Mesenchymal stem cell (in vitro differentiated cells and primary cell): ENCODE measurements at regions not wholly inside any gene's neighbourhood (a gene's known extent, or its start where the extent isn't known, plus 50 kb on each side); places are given as distances from the start of the nearest gene placed in this dataset.

Experiments
- DNase-seq: peaks from one replicate; pipeline ENCODE4 v3.0.0-alpha.2; 2013
- H2AFZ ChIP-seq: one replicate; pipeline ENCODE4 v1.6.1; 2013; ENCODE audit warnings: low read depth, mild to moderate bottlenecking, control low read depth, inconsistent platforms, low read length, moderate library complexity
- H2AK5ac ChIP-seq: 2 replicates; pipeline ENCODE4 v1.6.1; 2013; ENCODE audit warnings: low read length, moderate library complexity, mild to moderate bottlenecking, inconsistent platforms; ENCODE audit not compliant: severe bottlenecking
- H2BK120ac ChIP-seq: one replicate; pipeline ENCODE4 v1.6.1; 2013; ENCODE audit warnings: low read depth, mild to moderate bottlenecking, inconsistent platforms, low read length, moderate library complexity
- H2BK12ac ChIP-seq, 2 experiments: one replicate each; pipeline ENCODE4 v1.6.1; 2013; ENCODE audit warnings: inconsistent platforms in 2 of 2, low read length in 2 of 2, mild to moderate bottlenecking in 2 of 2, moderate library complexity in 2 of 2, control low read depth in 1 of 2
- H2BK15ac ChIP-seq: one replicate; pipeline ENCODE4 v1.6.1; 2013; ENCODE audit warnings: mild to moderate bottlenecking, low read depth, inconsistent platforms; ENCODE audit not compliant: poor library complexity, severe bottlenecking
- H2BK5ac ChIP-seq: 2 replicates; pipeline ENCODE4 v1.6.1; 2013; ENCODE audit warnings: low read depth, mild to moderate bottlenecking, low read length, control low read depth, inconsistent platforms; ENCODE audit not compliant: poor library complexity, severe bottlenecking
- H3K14ac ChIP-seq, 2 experiments: one replicate each; pipeline ENCODE4 v1.6.1; 2013; ENCODE audit warnings: inconsistent platforms in 2 of 2, low read length in 2 of 2, control low read depth in 1 of 2, mild to moderate bottlenecking in 1 of 2, moderate library complexity in 1 of 2
- H3K18ac ChIP-seq, 2 experiments: one replicate each; pipeline ENCODE4 v1.6.1; 2013; ENCODE audit warnings: inconsistent platforms in 2 of 2, low read length in 2 of 2, control low read depth in 1 of 2, low read depth in 1 of 2, mild to moderate bottlenecking in 1 of 2
- H3K23ac ChIP-seq, 2 experiments: one replicate each; pipeline ENCODE4 v1.6.1; 2013; ENCODE audit warnings: inconsistent platforms in 2 of 2, low read length in 2 of 2, mild to moderate bottlenecking in 2 of 2, moderate library complexity in 2 of 2, control low read depth in 1 of 2
- H3K27ac ChIP-seq: 2 replicates; pipeline ENCODE4 v1.5.1; 2013; ENCODE audit warnings: mild to moderate bottlenecking, moderate library complexity, low read length, control low read depth, inconsistent platforms; ENCODE audit not compliant: poor library complexity, severe bottlenecking
- H3K27me3 ChIP-seq, 2 experiments: 2 replicates each; pipeline versions ENCODE4 v1.6.1 to v1.7.0; 2013; ENCODE audit warnings: low read length in 2 of 2, mild to moderate bottlenecking in 2 of 2, moderate library complexity in 2 of 2, control low read depth in 1 of 2, inconsistent platforms in 1 of 2; ENCODE audit not compliant: control insufficient read depth in 1 of 2, insufficient read depth in 1 of 2
- H3K36me3 ChIP-seq, 2 experiments: 2 replicates each; pipeline versions ENCODE4 v1.6.1 to v1.7.0; 2013; ENCODE audit warnings: low read length in 2 of 2, control low read depth in 1 of 2, inconsistent platforms in 1 of 2, low read depth in 1 of 2, mild to moderate bottlenecking in 1 of 2; ENCODE audit not compliant: insufficient read depth in 2 of 2, control insufficient read depth in 1 of 2
- H3K4ac ChIP-seq, 2 experiments: one replicate each; pipeline ENCODE4 v1.6.1; 2013; ENCODE audit warnings: inconsistent platforms in 2 of 2, low read length in 2 of 2, mild to moderate bottlenecking in 2 of 2, moderate library complexity in 2 of 2, control low read depth in 1 of 2, low read depth in 1 of 2
- H3K4me1 ChIP-seq: 2 replicates; pipeline ENCODE4 v1.6.1; 2013; ENCODE audit warnings: low read depth, low read length, control low read depth; ENCODE audit not compliant: control insufficient read depth, insufficient read depth
- H3K4me2 ChIP-seq: 2 replicates; pipeline ENCODE4 v1.6.1; 2013; ENCODE audit warnings: low read length, mild to moderate bottlenecking, inconsistent platforms; ENCODE audit not compliant: poor library complexity, severe bottlenecking
- H3K4me3 ChIP-seq, 2 experiments: 2 replicates each; pipeline versions ENCODE4 v1.5.1 to v1.7.0; 2013; ENCODE audit warnings: low read length in 2 of 2, mild to moderate bottlenecking in 2 of 2, control low read depth in 1 of 2, low read depth in 1 of 2; ENCODE audit not compliant: insufficient read depth in 1 of 2
- H3K79me1 ChIP-seq: replicated peaks from 2 replicates; pipeline ENCODE4 v1.6.1; 2013; ENCODE audit warnings: mild to moderate bottlenecking, control low read depth, low read length, inconsistent platforms; ENCODE audit not compliant: poor library complexity, severe bottlenecking
- H3K9ac ChIP-seq: 2 replicates; pipeline ENCODE4 v1.7.0; 2013; ENCODE audit warnings: mild to moderate bottlenecking, low read length, moderate library complexity
- H3K9me3 ChIP-seq: 2 replicates; pipeline ENCODE4 v1.7.0; 2013; ENCODE audit warnings: mild to moderate bottlenecking, low read length; ENCODE audit not compliant: control insufficient read depth
- H4K8ac ChIP-seq: one replicate; pipeline ENCODE4 v1.6.1; 2013; ENCODE audit warnings: inconsistent platforms, mild to moderate bottlenecking, low read length, moderate library complexity
- H4K91ac ChIP-seq: one replicate; pipeline ENCODE4 v1.6.1; 2013; ENCODE audit warnings: mild to moderate bottlenecking, low read length, inconsistent platforms
- WGBS: methylation state at CpG from one replicate; pipeline ENCODE4 v1.1.7; 2013; ENCODE audit warnings: mixed read lengths; 5-methylcytosine and 5-hydroxymethylcytosine counted together

DNA sequence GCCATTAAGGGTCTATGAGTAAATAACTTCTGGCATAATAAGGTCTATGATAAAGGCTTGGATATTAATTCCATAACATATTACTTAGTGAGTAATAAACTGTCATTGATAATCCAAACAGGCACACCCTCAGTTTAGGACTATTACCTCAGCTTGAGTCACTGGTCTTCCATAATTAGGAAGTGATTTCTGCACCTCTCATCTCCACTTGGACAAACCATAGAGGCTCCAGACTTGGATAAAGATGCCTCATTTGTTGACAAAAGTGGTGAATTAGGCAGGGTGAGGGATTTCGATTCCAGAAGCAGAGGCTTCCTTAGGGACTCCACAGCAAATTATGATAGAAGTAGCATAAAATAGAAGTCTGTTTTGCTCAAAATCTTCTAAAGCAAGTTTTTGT, 127.5 kb upstream of the MTAP start:
- H2BK12ac ChIP-seq: no peak overlapping the region
- H3K79me1 ChIP-seq: no peaks in the 10 kb centered on the region
- no peak overlapping the region for H3K4me3 ChIP-seq
- no peaks in the 10 kb centered on the region for H3K4me1 ChIP-seq
- H3K9ac ChIP-seq: peak overlapping the region; percentile 58
- H3K14ac ChIP-seq: no peak overlapping the region
- H3K27me3 ChIP-seq: no peaks in the 10 kb centered on the region
- H2BK120ac ChIP-seq: no peak overlapping the region
- H3K9me3 ChIP-seq: no peaks in the 10 kb centered on the region
- H3K27ac ChIP-seq: no peak overlapping the region
- H4K8ac ChIP-seq: no peak overlapping the region
- no peaks in the 10 kb centered on the region for H3K36me3 ChIP-seq
- no peak overlapping the region for H3K4ac ChIP-seq
- H4K91ac ChIP-seq: no peak overlapping the region
- H2AFZ ChIP-seq: no peak overlapping the region
- no peak overlapping the region for H2BK15ac ChIP-seq
- H3K4me2 ChIP-seq: no peak overlapping the region
- no peak overlapping the region for H3K18ac ChIP-seq
- H3K23ac ChIP-seq: no peak overlapping the region
- H2BK5ac ChIP-seq: no peak overlapping the region
- no peak for DNase-seq
- H2AK5ac ChIP-seq: no peak overlapping the region
- WGBS: 100% methylated on average over 1 of the region's 1 CpG

GRCh38 chr9:21677387-21677786, 125.0 kb upstream of the MTAP start:
- Histone ChIP-seq H2BK120ac (no peak overlapping the region), H3K27ac (no peak overlapping the region), H3K36me3 (no peaks in the 10 kb centered on the region), H3K9ac (peak overlapping the region; percentile 86), H3K9me3 (no peaks in the 10 kb centered on the region), H3K27me3 (no peaks in the 10 kb centered on the region), H2BK15ac (no peak overlapping the region), H3K4me1 (no peaks in the 10 kb centered on the region), H2BK5ac (no peak overlapping the region), H2AFZ (no peak overlapping the region), H3K4me2 (no peak overlapping the region), H3K4ac (no peak overlapping the region), H3K14ac (no peak overlapping the region), H3K18ac (no peak overlapping the region), H3K4me3 (peak overlapping the region in 1 of 2 experiments; percentile 63), H3K23ac (no peak overlapping the region), H4K91ac (no peak overlapping the region), H3K79me1 (no peaks in the 10 kb centered on the region), H4K8ac (no peak overlapping the region), H2AK5ac (no peak overlapping the region), H2BK12ac (no peak overlapping the region)
- DNase-seq: no peak
- no CpG with 5 or more reads among the region's 1 CpG for WGBS

- peak overlapping the region in 1 of 2 experiments; percentile 63 for H3K4me3 ChIP-seq
- no peak overlapping the region for H2BK5ac ChIP-seq
- H4K91ac ChIP-seq: no peak overlapping the region
- peak; percentile 53 for DNase-seq
- no peak overlapping the region for H3K14ac ChIP-seq
- peak overlapping the region; percentile 86 for H3K9ac ChIP-seq
- H3K36me3 ChIP-seq: no peaks in the 10 kb centered on the region
- no peak overlapping the region for H2BK120ac ChIP-seq
- H2BK15ac ChIP-seq: no peak overlapping the region
- no peaks in the 10 kb centered on the region for H3K9me3 ChIP-seq
- no peak overlapping the region for H2BK12ac ChIP-seq
- no peak overlapping the region for H3K23ac ChIP-seq
- H3K4ac ChIP-seq: no peak overlapping the region
- H4K8ac ChIP-seq: no peak overlapping the region
- 11% methylated on average over 2 of the region's 3 CpGs for WGBS
- H2AFZ ChIP-seq: no peak overlapping the region
- H3K27ac ChIP-seq: no peak overlapping the region
- no peak overlapping the region for H3K4me2 ChIP-seq
- no peak overlapping the region for H3K18ac ChIP-seq
- H3K4me1 ChIP-seq: no peaks in the 10 kb centered on the region
- H2AK5ac ChIP-seq: no peak overlapping the region
- no peaks in the 10 kb centered on the region for H3K27me3 ChIP-seq
- H3K79me1 ChIP-seq: no peaks in the 10 kb centered on the region
Measured at GRCh38 chr9:21677834-21678233, 124.6 kb upstream of the MTAP start.

DNA sequence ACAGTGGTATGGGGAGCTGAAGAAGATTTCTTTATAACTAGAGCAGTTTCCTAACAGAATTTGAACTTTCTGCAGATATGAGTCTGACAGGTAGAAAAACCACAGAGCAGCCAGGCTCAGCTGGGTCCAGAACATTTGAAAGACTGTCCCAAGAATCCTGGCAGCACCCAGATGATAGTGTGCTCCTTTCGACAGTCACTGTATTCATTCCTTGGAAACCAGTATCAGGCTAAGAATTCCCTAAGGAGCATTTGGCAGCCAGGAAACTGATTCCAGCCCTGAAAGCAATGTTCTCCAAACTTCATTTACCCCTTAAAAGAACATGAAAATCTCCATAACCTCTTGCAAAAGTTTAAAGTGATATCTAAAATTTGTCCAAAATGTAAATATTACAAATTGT, 123.0 kb upstream of the MTAP start:
- H3K9ac ChIP-seq: peak overlapping the region; percentile 86
- H3K14ac ChIP-seq: no peak overlapping the region
- WGBS: 64% methylated on average over 1 of the region's 1 CpG

More for the DNA sequence above, 123.0 kb upstream of the MTAP start:
- Histone ChIP-seq H2AFZ (no peak overlapping the region), H3K9me3 (no peaks in the 10 kb centered on the region), H4K8ac (no peak overlapping the region), H2BK120ac (no peak overlapping the region), H3K18ac (no peak overlapping the region), H2AK5ac (no peak overlapping the region), H3K79me1 (no peaks in the 10 kb centered on the region), H2BK12ac (no peak overlapping the region), H3K27ac (no peak overlapping the region), H2BK15ac (no peak overlapping the region), H3K23ac (no peak overlapping the region), H2BK5ac (no peak overlapping the region), H3K4ac (no peak overlapping the region), H4K91ac (no peak overlapping the region), H3K36me3 (no peaks in the 10 kb centered on the region), H3K4me2 (no peak overlapping the region), H3K4me1 (no peaks in the 10 kb centered on the region), H3K4me3 (peak overlapping the region in 1 of 2 experiments; percentile 19), H3K27me3 (no peaks in the 10 kb centered on the region)
- no peak for DNase-seq
